ENCODE measurements at regions not wholly inside any gene's neighbourhood (a gene's known extent, or its start where the extent isn't known, plus 50 kb on each side); places are given as distances from the start of the nearest gene placed in this dataset.

DNA sequence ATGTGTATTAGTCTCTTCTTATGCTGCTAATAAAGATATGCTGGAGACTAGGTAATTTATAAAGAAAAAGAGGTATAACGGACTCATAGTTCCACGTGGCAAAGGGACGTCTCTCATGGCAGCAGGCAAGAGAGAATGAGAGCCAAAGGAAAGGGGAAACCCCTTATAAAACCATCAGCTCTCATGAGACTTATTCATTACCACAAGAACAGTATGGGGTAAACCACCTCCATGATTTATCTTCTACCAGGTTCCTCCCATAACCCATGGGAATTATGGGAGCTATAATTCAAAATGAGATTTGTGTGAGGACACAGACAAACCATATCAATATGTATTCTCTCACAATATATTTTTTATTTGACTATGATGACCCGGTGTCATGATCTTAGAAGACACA lies 109.1 kb downstream of the UTRN start:
- H3K79me2 ChIP-seq (ENCODE audit: low read length): peaks cover 30% of the 10 kb centered on the region

DNA sequence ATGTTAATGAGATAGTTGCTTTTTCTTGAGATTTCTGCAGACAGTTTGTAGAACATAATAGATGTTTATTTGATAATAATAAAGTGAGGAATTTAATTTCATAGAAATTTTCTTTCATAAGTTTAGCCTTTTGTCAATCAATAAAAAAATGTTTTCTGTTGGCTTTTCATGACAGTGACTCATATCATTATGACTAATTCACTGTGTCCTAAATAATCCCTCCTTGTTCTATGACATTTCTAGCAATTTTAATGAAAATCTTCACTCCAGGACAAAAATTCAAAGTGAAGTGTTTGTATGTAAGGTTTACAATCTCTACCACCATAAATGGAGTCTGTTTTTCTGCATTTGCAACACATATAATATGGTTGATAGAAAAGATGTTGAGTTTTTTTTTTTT lies 109.9 kb downstream of the UTRN start:
- H3K9me3 ChIP-seq (ENCODE audit: low read length): no peaks in the 10 kb centered on the region
- DNase-seq (peak; percentile 55), ATAC-seq (peak; percentile 13; the same call in 1 of the 2 replicates)
- peaks cover 33% of the 10 kb centered on the region for H3K79me2 ChIP-seq (ENCODE audit: low read length)
- H3K4me3 ChIP-seq (ENCODE audit: low read length): no peak overlapping the region
- no peaks in the 10 kb centered on the region for H3K27me3 ChIP-seq (ENCODE audit: low read length)
- H3F3A ChIP-seq (ENCODE audit: low read length, unreplicated experiment): no peaks in the 10 kb centered on the region
- BruUV-seq (replicated peaks): no TSS peak
- ChIA-PET POLR2A (ENCODE audit: unreplicated experiment) (no interaction called here), CTCF (no interaction called here)
- no peaks in the 10 kb centered on the region for H3K9me2 ChIP-seq (replicated peaks; ENCODE audit: low read length)
- H2AFZ ChIP-seq (ENCODE audit: low read length): no peak overlapping the region
- peaks cover 10% of the 10 kb centered on the region for H3K4me1 ChIP-seq (ENCODE audit: insufficient read depth, low read length)
- no peak overlapping the region for H3K9ac ChIP-seq (ENCODE audit: low read length)
- intact Hi-C loops (cut with micrococcal nuclease): no loop called here
- H3K27ac ChIP-seq (ENCODE audit: low read length): no peak overlapping the region
- TF ChIP-seq, protein P1, sequence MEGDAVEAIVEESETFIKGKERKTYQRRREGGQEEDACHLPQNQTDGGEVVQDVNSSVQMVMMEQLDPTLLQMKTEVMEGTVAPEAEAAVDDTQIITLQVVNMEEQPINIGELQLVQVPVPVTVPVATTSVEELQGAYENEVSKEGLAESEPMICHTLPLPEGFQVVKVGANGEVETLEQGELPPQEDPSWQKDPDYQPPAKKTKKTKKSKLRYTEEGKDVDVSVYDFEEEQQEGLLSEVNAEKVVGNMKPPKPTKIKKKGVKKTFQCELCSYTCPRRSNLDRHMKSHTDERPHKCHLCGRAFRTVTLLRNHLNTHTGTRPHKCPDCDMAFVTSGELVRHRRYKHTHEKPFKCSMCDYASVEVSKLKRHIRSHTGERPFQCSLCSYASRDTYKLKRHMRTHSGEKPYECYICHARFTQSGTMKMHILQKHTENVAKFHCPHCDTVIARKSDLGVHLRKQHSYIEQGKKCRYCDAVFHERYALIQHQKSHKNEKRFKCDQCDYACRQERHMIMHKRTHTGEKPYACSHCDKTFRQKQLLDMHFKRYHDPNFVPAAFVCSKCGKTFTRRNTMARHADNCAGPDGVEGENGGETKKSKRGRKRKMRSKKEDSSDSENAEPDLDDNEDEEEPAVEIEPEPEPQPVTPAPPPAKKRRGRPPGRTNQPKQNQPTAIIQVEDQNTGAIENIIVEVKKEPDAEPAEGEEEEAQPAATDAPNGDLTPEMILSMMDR (conservative IDR thresholded peaks at IDR 0.05; ENCODE audit: low read depth, low read length): no peak
- TF ChIP-seq EZH2phosphoT487 (IDR thresholded peaks at IDR 0.05; ENCODE audit: borderline replicate concordance, low read length) (no peak), EZH2 (IDR thresholded peaks at IDR 0.05; ENCODE audit: low read length, unreplicated experiment) (no peak)
- peaks cover 2% of the 10 kb centered on the region; the same call in 1 of the 2 replicates for H3K36me3 ChIP-seq (ENCODE audit: low read depth, low read length)
- H3K4me2 ChIP-seq (ENCODE audit: low read length): no peak overlapping the region; the same call in 1 of the 2 replicates
- no peaks in the 10 kb centered on the region for H4K20me1 ChIP-seq (ENCODE audit: low read length)

More for the DNA sequence above, 109.1 kb downstream of the UTRN start:
- H3K4me2 ChIP-seq (ENCODE audit: low read length): no peak overlapping the region
- intact Hi-C loops (cut with micrococcal nuclease): no loop called here
- DNase-seq: no peak
- no peaks in the 10 kb centered on the region for H3F3A ChIP-seq (ENCODE audit: low read length, unreplicated experiment)
- CTCF ChIA-PET: no interaction called here
- TF ChIP-seq EZH2phosphoT487 (IDR thresholded peaks at IDR 0.05; ENCODE audit: borderline replicate concordance, low read length): no peak
- TF ChIP-seq, protein P1 (conservative IDR thresholded peaks at IDR 0.05; ENCODE audit: low read depth, low read length): no peak
- TF ChIP-seq EZH2 (IDR thresholded peaks at IDR 0.05; ENCODE audit: low read length, unreplicated experiment): no peak
- POLR2A ChIA-PET (ENCODE audit: unreplicated experiment): no interaction called here
- peaks cover 10% of the 10 kb centered on the region for H3K4me1 ChIP-seq (ENCODE audit: insufficient read depth, low read length)
- no peak overlapping the region for H3K9ac ChIP-seq (ENCODE audit: low read length)
- H3K27ac ChIP-seq (ENCODE audit: low read length): no peak overlapping the region
- no peak for ATAC-seq
- no peaks in the 10 kb centered on the region for H4K20me1 ChIP-seq (ENCODE audit: low read length)
- H2AFZ ChIP-seq (ENCODE audit: low read length): no peak overlapping the region
- no peaks in the 10 kb centered on the region for H3K9me2 ChIP-seq (replicated peaks; ENCODE audit: low read length)
- H3K9me3 ChIP-seq (ENCODE audit: low read length): no peaks in the 10 kb centered on the region
- no TSS peak for BruUV-seq (replicated peaks)
- H3K27me3 ChIP-seq (ENCODE audit: low read length): no peaks in the 10 kb centered on the region
- H3K36me3 ChIP-seq (ENCODE audit: low read depth, low read length): peaks cover 2% of the 10 kb centered on the region; the same call in 1 of the 2 replicates
- no peak overlapping the region for H3K4me3 ChIP-seq (ENCODE audit: low read length)

DNA sequence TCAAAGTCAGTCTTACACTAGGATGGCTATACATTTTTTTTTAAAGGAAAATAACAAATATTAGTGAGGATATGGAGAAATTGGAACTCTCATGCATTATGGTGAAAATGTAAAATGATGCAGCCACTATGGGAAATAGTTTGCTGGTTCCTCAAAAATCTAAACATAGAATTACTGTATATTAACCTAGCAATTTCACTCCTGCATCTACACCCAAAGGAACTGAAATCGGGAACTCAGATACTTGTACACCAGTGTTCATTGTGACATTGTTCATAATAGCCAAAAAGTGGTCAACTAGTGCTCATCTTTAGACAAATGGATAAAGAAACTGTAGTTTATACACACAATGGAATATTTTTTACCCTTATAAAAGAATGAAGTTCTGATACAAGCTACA lies 110.7 kb downstream of the UTRN start:
- Histone ChIP-seq H2AFZ (ENCODE audit: low read length) (no peak overlapping the region), H3K4me2 (ENCODE audit: low read length) (no peak overlapping the region), H3K4me3 (ENCODE audit: low read length) (no peak overlapping the region), H3K36me3 (ENCODE audit: low read depth, low read length) (peaks cover 2% of the 10 kb centered on the region; the same call in 1 of the 2 replicates), H3K79me2 (ENCODE audit: low read length) (peaks cover 33% of the 10 kb centered on the region), H3K9me2 (replicated peaks; ENCODE audit: low read length) (no peaks in the 10 kb centered on the region), H3K9me3 (ENCODE audit: low read length) (no peaks in the 10 kb centered on the region), H4K20me1 (ENCODE audit: low read length) (no peaks in the 10 kb centered on the region), H3K4me1 (ENCODE audit: insufficient read depth, low read length) (peaks cover 10% of the 10 kb centered on the region), H3K9ac (ENCODE audit: low read length) (no peak overlapping the region), H3F3A (ENCODE audit: low read length, unreplicated experiment) (no peaks in the 10 kb centered on the region), H3K27ac (ENCODE audit: low read length) (no peak overlapping the region), H3K27me3 (ENCODE audit: low read length) (no peaks in the 10 kb centered on the region)
- CTCF ChIA-PET: no interaction called here
- no peak for TF ChIP-seq EZH2 (IDR thresholded peaks at IDR 0.05; ENCODE audit: low read length, unreplicated experiment)
- no peak for TF ChIP-seq EZH2phosphoT487 (IDR thresholded peaks at IDR 0.05; ENCODE audit: borderline replicate concordance, low read length)
- TF ChIP-seq, protein P1 (conservative IDR thresholded peaks at IDR 0.05; ENCODE audit: low read depth, low read length): no peak
- ATAC-seq (no peak), DNase-seq (no peak)
- POLR2A ChIA-PET (ENCODE audit: unreplicated experiment): no interaction called here
- intact Hi-C loops (cut with micrococcal nuclease): no loop called here
- no TSS peak for BruUV-seq (replicated peaks)

All from PC-3 (cell line).